Trophoblast cell (in vitro differentiated cells and primary cell): ENCODE measurements at regions not wholly inside any gene's neighbourhood (a gene's known extent, or its start where the extent isn't known, plus 50 kb on each side); places are given as distances from the start of the nearest gene placed in this dataset.

Experiments used
- DNase-seq, 2 donors: peaks; one replicate each; pipeline ENCODE4 v3.0.0-alpha.2; 2016
- H2AFZ ChIP-seq: 2 replicates; pipeline ENCODE4 v1.6.1; 2013; ENCODE audit warnings: low read length, moderate library complexity, mild to moderate bottlenecking; ENCODE audit not compliant: insufficient read depth, poor library complexity
- H2AK5ac ChIP-seq: 2 replicates; pipeline ENCODE4 v1.6.1; 2013; ENCODE audit warnings: mild to moderate bottlenecking, low read length
- H2BK120ac ChIP-seq: 2 replicates; pipeline ENCODE4 v1.6.1; 2013; ENCODE audit warnings: low read length, mild to moderate bottlenecking, moderate library complexity; ENCODE audit not compliant: insufficient read depth, poor library complexity
- H2BK12ac ChIP-seq: 2 replicates; pipeline ENCODE4 v1.6.1; 2013; ENCODE audit warnings: mild to moderate bottlenecking, low read length, moderate library complexity
- H2BK5ac ChIP-seq: 2 replicates; pipeline ENCODE4 v1.6.1; 2013; ENCODE audit warnings: low read length, low read depth, moderate library complexity, mild to moderate bottlenecking; ENCODE audit not compliant: poor library complexity
- H3K14ac ChIP-seq: 2 replicates; pipeline ENCODE4 v1.6.1; 2013; ENCODE audit warnings: mild to moderate bottlenecking, low read length
- H3K18ac ChIP-seq: 2 replicates; pipeline ENCODE4 v1.6.1; 2013; ENCODE audit warnings: mild to moderate bottlenecking, low read length
- H3K23ac ChIP-seq: 2 replicates; pipeline ENCODE4 v1.6.1; 2013; ENCODE audit warnings: low read length
- H3K27ac ChIP-seq: 2 replicates; pipeline ENCODE4 v1.5.1; 2013; ENCODE audit warnings: low read depth, mild to moderate bottlenecking, inconsistent platforms, low read length, moderate library complexity
- H3K27me3 ChIP-seq: 2 replicates; pipeline ENCODE4 v1.6.1; 2013; ENCODE audit warnings: inconsistent platforms, mild to moderate bottlenecking, low read length, moderate library complexity; ENCODE audit not compliant: insufficient read depth
- H3K36me3 ChIP-seq, 2 experiments: 1 replicate in 1 of 2; 2 replicates in 1 of 2; pipeline ENCODE4 v1.6.1; 2013; ENCODE audit warnings: low read length in 2 of 2, mild to moderate bottlenecking in 2 of 2, moderate library complexity in 1 of 2; ENCODE audit not compliant: insufficient read depth in 2 of 2, control insufficient read depth in 1 of 2
- H3K4ac ChIP-seq: 2 replicates; pipeline ENCODE4 v1.6.1; 2013; ENCODE audit warnings: low read depth, mild to moderate bottlenecking, low read length, moderate library complexity
- H3K4me1 ChIP-seq, 2 experiments: 1 replicate in 1 of 2; 2 replicates in 1 of 2; pipeline ENCODE4 v1.6.1; 2013; ENCODE audit warnings: low read length in 2 of 2, mild to moderate bottlenecking in 2 of 2, moderate library complexity in 1 of 2; ENCODE audit not compliant: insufficient read depth in 2 of 2, control insufficient read depth in 1 of 2
- H3K4me2 ChIP-seq: 2 replicates; pipeline ENCODE4 v1.6.1; 2013; ENCODE audit warnings: inconsistent platforms, mild to moderate bottlenecking, low read length, moderate library complexity
- H3K4me3 ChIP-seq: 2 replicates; pipeline ENCODE4 v1.5.1; 2013; ENCODE audit warnings: mild to moderate bottlenecking, low read depth, low read length, inconsistent platforms
- H3K79me1 ChIP-seq: one replicate; pipeline ENCODE4 v1.6.1; 2013; ENCODE audit warnings: low read length
- H3K79me2 ChIP-seq: 2 replicates; pipeline ENCODE4 v1.6.1; 2013; ENCODE audit warnings: low read length, mild to moderate bottlenecking; ENCODE audit not compliant: control insufficient read depth, insufficient read depth, poor library complexity
- H3K9ac ChIP-seq: 2 replicates; pipeline ENCODE4 v1.6.1; 2013; ENCODE audit warnings: mild to moderate bottlenecking, low read length
- H3K9me3 ChIP-seq: 2 replicates; pipeline ENCODE4 v1.6.1; 2013; ENCODE audit warnings: low read depth, mild to moderate bottlenecking, control low read depth, inconsistent platforms, low read length; ENCODE audit not compliant: insufficient read depth
- H4K12ac ChIP-seq: 2 replicates; pipeline ENCODE4 v1.6.1; 2013; ENCODE audit warnings: low read depth, mild to moderate bottlenecking, low read length, moderate library complexity
- H4K8ac ChIP-seq: 2 replicates; pipeline ENCODE4 v1.6.1; 2013; ENCODE audit warnings: low read depth, mild to moderate bottlenecking, low read length, moderate library complexity
- H4K91ac ChIP-seq: one replicate; pipeline ENCODE4 v1.6.1; 2013; ENCODE audit warnings: low read depth, mild to moderate bottlenecking, low read length, moderate library complexity
- whole genome bisulfite sequencing: extraction: QIAGEN DNeasy Blood & Tissue Kit; methylation state at CpG from one replicate; pipeline ENCODE4 v1.1.7; 2013; ENCODE audit warnings: missing lambda C conversion rate; ENCODE audit not compliant: insufficient read length, insufficient coverage; ENCODE audit errors: extremely low coverage; 5-methylcytosine and 5-hydroxymethylcytosine counted together

GRCh38 chr7:10804770-10805169 lies 168.9 kb upstream of the PHF14 start:
- H3K79me2 ChIP-seq: no peaks in the 10 kb centered on the region
- H3K4me1 ChIP-seq: no peaks in the 10 kb centered on the region
- no peak overlapping the region for H2BK120ac ChIP-seq
- H4K12ac ChIP-seq: no peak overlapping the region
- no peak overlapping the region for H3K23ac ChIP-seq
- no peaks in the 10 kb centered on the region for H3K79me1 ChIP-seq
- H2AK5ac ChIP-seq: no peak overlapping the region
- no peaks in the 10 kb centered on the region for H3K9me3 ChIP-seq
- no peak overlapping the region for H2BK12ac ChIP-seq
- no peak overlapping the region for H3K14ac ChIP-seq
- H3K27ac ChIP-seq: no peak overlapping the region
- H3K9ac ChIP-seq: no peak overlapping the region
- no peaks in the 10 kb centered on the region for H3K36me3 ChIP-seq
- H3K18ac ChIP-seq: no peak overlapping the region
- H3K4me3 ChIP-seq: no peak overlapping the region
- H3K4me2 ChIP-seq: no peak overlapping the region
- H3K4ac ChIP-seq: no peak overlapping the region
- H2BK5ac ChIP-seq: no peak overlapping the region
- no peak overlapping the region for H4K91ac ChIP-seq
- no peaks in the 10 kb centered on the region for H3K27me3 ChIP-seq
- no CpG with 5 or more reads among the region's 5 CpGs for WGBS
- no peak for DNase-seq
- H4K8ac ChIP-seq: no peak overlapping the region
- no peak overlapping the region for H2AFZ ChIP-seq

- Histone ChIP-seq H3K9me3 (peaks cover 2% of the 10 kb centered on the region), H2BK120ac (no peak overlapping the region), H3K27ac (no peak overlapping the region), H2AFZ (no peak overlapping the region), H3K4ac (no peak overlapping the region), H3K79me1 (no peaks in the 10 kb centered on the region), H4K12ac (no peak overlapping the region), H4K8ac (no peak overlapping the region), H2AK5ac (no peak overlapping the region), H3K14ac (no peak overlapping the region), H3K4me1 (no peaks in the 10 kb centered on the region), H3K18ac (no peak overlapping the region), H2BK12ac (no peak overlapping the region), H3K4me3 (no peak overlapping the region), H2BK5ac (no peak overlapping the region), H3K79me2 (no peaks in the 10 kb centered on the region), H3K36me3 (no peaks in the 10 kb centered on the region), H3K4me2 (no peak overlapping the region), H4K91ac (no peak overlapping the region), H3K27me3 (no peaks in the 10 kb centered on the region), H3K9ac (no peak overlapping the region), H3K23ac (no peak overlapping the region)
- no CpG with 5 or more reads among the region's 3 CpGs for WGBS
- no peak for DNase-seq
Observed at GRCh38 chr7:10815546-10815945, 158.1 kb upstream of the PHF14 start.

GRCh38 chr7:10821156-10821555 lies 152.5 kb upstream of the PHF14 start:
- no peak overlapping the region for H2BK12ac ChIP-seq
- H3K4me1 ChIP-seq: no peaks in the 10 kb centered on the region
- H3K36me3 ChIP-seq: no peaks in the 10 kb centered on the region
- H2AK5ac ChIP-seq: no peak overlapping the region
- no peak overlapping the region for H3K14ac ChIP-seq
- no peak overlapping the region for H2BK5ac ChIP-seq
- no peak overlapping the region for H4K12ac ChIP-seq
- no peak overlapping the region for H3K27ac ChIP-seq
- WGBS: no CpG with 5 or more reads among the region's 4 CpGs
- no peaks in the 10 kb centered on the region for H3K9me3 ChIP-seq
- H4K91ac ChIP-seq: no peak overlapping the region
- no peak overlapping the region for H3K4ac ChIP-seq
- no peak overlapping the region for H3K18ac ChIP-seq
- H4K8ac ChIP-seq: no peak overlapping the region
- DNase-seq: no peak
- no peak overlapping the region for H2BK120ac ChIP-seq
- H3K23ac ChIP-seq: no peak overlapping the region
- no peaks in the 10 kb centered on the region for H3K79me2 ChIP-seq
- H3K9ac ChIP-seq: no peak overlapping the region
- H3K4me2 ChIP-seq: no peak overlapping the region
- H3K4me3 ChIP-seq: no peak overlapping the region
- no peaks in the 10 kb centered on the region for H3K79me1 ChIP-seq
- H3K27me3 ChIP-seq: no peaks in the 10 kb centered on the region
- H2AFZ ChIP-seq: no peak overlapping the region

GRCh38 chr7:10824154-10824553 lies 149.5 kb upstream of the PHF14 start:
- no peaks in the 10 kb centered on the region for H3K36me3 ChIP-seq
- H2AK5ac ChIP-seq: no peak overlapping the region
- H3K14ac ChIP-seq: no peak overlapping the region
- H4K91ac ChIP-seq: no peak overlapping the region
- H2BK120ac ChIP-seq: no peak overlapping the region
- H3K79me2 ChIP-seq: no peaks in the 10 kb centered on the region
- no peak overlapping the region for H3K4me2 ChIP-seq
- H4K8ac ChIP-seq: no peak overlapping the region
- H3K4ac ChIP-seq: no peak overlapping the region
- H3K79me1 ChIP-seq: no peaks in the 10 kb centered on the region
- no peaks in the 10 kb centered on the region for H3K9me3 ChIP-seq
- H3K9ac ChIP-seq: no peak overlapping the region
- H4K12ac ChIP-seq: no peak overlapping the region
- DNase-seq: no peak
- no peaks in the 10 kb centered on the region for H3K27me3 ChIP-seq
- no peak overlapping the region for H2AFZ ChIP-seq
- no CpG with 5 or more reads among the region's 1 CpG for WGBS
- H3K4me3 ChIP-seq: no peak overlapping the region
- H2BK12ac ChIP-seq: no peak overlapping the region
- no peak overlapping the region for H3K27ac ChIP-seq
- no peaks in the 10 kb centered on the region for H3K4me1 ChIP-seq
- no peak overlapping the region for H3K18ac ChIP-seq
- H3K23ac ChIP-seq: no peak overlapping the region
- H2BK5ac ChIP-seq: no peak overlapping the region
